Activated CD8-positive, alpha-beta T cell treated with anti-CD3 and anti-CD28 coated beads for 36 hours (primary cell): ENCODE measurements at regions not wholly inside any gene's neighbourhood (a gene's known extent, or its start where the extent isn't known, plus 50 kb on each side); places are given as distances from the start of the nearest gene placed in this dataset.

Experiments
- ATAC-seq: fragments of 200-7000 bp; cut with Tn5 transposase; one replicate; pipeline ENCODE4 v1.10.0; 2021; ENCODE audit warnings: mild to moderate bottlenecking, moderate library complexity
- CTCF ChIA-PET: fragments of 350-600 bp; sonication (Branson Sonifier 250); formaldehyde crosslinking; loops from one replicate; lab custom pipeline; 2021; ENCODE audit warnings: antibody characterized with exemption; lab: Charles Lee
- POLR2A ChIA-PET: fragments of 350-600 bp; sonication (Branson Sonifier 250); formaldehyde crosslinking; loops from one replicate; lab custom pipeline; 2021; ENCODE audit warnings: antibody characterized with exemption; lab: Charles Lee
- DNase-seq: peaks from one replicate; pipeline ENCODE4 v3.0.0-alpha.2; 2020
- H3K27ac Mint-ChIP-seq: one replicate; pipeline ENCODE4 v1.8.0; 2021; ENCODE audit warnings: mild to moderate bottlenecking, mixed read lengths
- H3K27me3 Mint-ChIP-seq: one replicate; pipeline ENCODE4 v1.8.0; 2021; ENCODE audit warnings: mixed read lengths
- H3K36me3 Mint-ChIP-seq: one replicate; pipeline ENCODE4 v1.8.0; 2021; ENCODE audit warnings: low read depth, mixed read lengths
- H3K4me1 Mint-ChIP-seq: one replicate; pipeline ENCODE4 v1.8.0; 2021; ENCODE audit warnings: low read depth, mixed read lengths
- H3K4me3 Mint-ChIP-seq: one replicate; pipeline ENCODE4 v1.8.0; 2021; ENCODE audit warnings: mild to moderate bottlenecking, moderate library complexity, mixed read lengths
- H3K9me3 Mint-ChIP-seq: one replicate; pipeline ENCODE4 v1.8.0; 2021; ENCODE audit warnings: mixed read lengths
- intact Hi-C: fragments of 100-400 bp; cut with micrococcal nuclease; formaldehyde crosslinking; loops from one replicate; pipeline ENCODE4 v1.10.0; 2022
- TF ChIP-seq, protein P1 (sequence below): fragments of 200-600 bp; IDR thresholded peaks from one replicate; pipeline ENCODE4 v1.8.0; 2022; ENCODE audit warnings: antibody characterized with exemption, mild to moderate bottlenecking

DNA sequence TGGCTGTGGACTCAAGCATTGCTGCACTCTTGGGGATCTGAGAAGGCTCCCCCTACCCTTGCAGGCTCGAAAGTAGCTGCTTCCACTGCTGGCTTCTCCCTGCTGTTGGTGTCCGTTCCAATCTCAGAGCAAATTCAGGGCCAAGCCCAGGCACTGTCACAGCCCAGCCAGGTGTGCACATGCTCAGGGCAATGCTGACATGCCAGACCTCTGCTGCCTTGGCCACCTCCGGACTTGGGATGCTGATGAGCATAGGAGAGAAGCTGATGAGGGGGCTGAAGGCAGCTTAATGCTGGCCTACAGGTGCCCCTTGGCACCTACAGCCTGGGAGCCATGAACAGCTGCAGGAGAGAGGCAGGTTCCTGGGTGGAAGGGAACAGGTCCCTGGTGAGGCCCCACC, 273.7 kb upstream of the KCNJ16 start:
- DNase-seq = no peak
- Mint-ChIP-seq H3K9me3 (no peaks in the 10 kb centered on the region), H3K4me3 (no peak overlapping the region), H3K4me1 (no peaks in the 10 kb centered on the region), H3K27me3 (no peaks in the 10 kb centered on the region), H3K27ac (no peak overlapping the region), H3K36me3 (no peaks in the 10 kb centered on the region)
- TF ChIP-seq, protein P1, sequence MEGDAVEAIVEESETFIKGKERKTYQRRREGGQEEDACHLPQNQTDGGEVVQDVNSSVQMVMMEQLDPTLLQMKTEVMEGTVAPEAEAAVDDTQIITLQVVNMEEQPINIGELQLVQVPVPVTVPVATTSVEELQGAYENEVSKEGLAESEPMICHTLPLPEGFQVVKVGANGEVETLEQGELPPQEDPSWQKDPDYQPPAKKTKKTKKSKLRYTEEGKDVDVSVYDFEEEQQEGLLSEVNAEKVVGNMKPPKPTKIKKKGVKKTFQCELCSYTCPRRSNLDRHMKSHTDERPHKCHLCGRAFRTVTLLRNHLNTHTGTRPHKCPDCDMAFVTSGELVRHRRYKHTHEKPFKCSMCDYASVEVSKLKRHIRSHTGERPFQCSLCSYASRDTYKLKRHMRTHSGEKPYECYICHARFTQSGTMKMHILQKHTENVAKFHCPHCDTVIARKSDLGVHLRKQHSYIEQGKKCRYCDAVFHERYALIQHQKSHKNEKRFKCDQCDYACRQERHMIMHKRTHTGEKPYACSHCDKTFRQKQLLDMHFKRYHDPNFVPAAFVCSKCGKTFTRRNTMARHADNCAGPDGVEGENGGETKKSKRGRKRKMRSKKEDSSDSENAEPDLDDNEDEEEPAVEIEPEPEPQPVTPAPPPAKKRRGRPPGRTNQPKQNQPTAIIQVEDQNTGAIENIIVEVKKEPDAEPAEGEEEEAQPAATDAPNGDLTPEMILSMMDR = no peak
- intact Hi-C loops = no loop called here
- ATAC-seq = no peak
- ChIA-PET CTCF (no interaction called here), POLR2A (no interaction called here)

DNA sequence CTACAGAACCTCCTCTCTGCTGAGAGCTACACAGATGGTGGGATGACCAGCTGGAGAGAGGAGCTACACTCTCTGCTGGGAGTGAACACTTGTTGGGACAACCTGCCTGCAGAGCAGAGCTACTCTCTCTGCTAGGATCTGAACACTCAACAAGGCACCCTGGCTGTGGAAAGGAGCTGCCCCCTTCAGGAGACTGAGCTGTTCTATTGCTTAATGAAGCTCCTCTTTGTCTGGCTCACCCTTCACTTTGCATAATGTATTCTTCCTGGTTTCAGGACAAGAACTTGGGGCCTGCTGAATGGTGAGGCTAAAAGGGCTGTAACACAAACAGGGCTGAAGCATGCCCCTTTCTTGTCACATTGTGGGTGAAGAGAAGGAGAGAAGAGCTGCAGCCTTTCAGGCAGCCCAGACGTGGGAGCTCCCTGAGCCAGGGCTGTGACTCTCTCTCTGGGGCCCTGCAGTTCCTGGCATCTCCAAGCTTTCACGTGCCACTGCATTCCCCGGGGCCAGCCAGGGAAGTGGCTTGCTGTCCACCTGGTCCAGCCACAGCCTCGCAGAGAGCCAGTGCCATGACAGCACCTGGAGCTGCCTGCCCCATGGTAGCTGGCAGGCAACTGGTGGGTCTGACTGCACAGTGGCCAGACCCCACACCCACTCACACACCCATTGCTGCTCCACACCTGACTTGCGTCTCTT, 272.8 kb upstream of the KCNJ16 start:
- Mint-ChIP-seq H3K4me3 (no peak overlapping the region), H3K4me1 (no peaks in the 10 kb centered on the region), H3K27me3 (no peaks in the 10 kb centered on the region), H3K36me3 (no peaks in the 10 kb centered on the region), H3K9me3 (no peaks in the 10 kb centered on the region), H3K27ac (no peak overlapping the region)
- TF ChIP-seq, protein P1 = no peak
- DNase-seq (no peak), ATAC-seq (no peak)
- intact Hi-C loops = no loop called here
- CTCF ChIA-PET = no interaction called here
- POLR2A ChIA-PET = no interaction called here

DNA sequence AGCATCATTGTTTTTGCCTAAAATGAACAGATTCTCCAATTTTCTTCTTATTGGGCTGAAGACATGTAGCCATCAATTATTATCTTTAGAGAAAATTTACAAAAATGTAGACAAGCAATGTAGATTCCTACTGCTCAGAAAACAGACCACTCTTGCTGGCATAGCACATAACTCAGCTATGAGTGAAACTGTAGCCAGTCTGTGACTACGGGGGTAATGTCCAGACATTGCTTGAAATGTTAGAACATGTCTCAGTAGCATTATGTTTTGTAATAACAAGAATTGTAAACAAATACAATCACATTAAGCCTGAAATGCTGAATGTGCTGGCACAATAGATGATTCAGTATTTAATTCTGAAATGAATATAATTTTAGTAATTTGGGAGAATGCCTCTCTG, 265.7 kb upstream of the KCNJ16 start:
- Mint-ChIP-seq H3K27ac (no peak overlapping the region), H3K36me3 (no peaks in the 10 kb centered on the region), H3K9me3 (peaks cover 2% of the 10 kb centered on the region), H3K4me3 (no peak overlapping the region), H3K4me1 (no peaks in the 10 kb centered on the region), H3K27me3 (peaks cover 1% of the 10 kb centered on the region)
- ChIA-PET POLR2A (no interaction called here), CTCF (no interaction called here)
- DNase-seq (no peak), ATAC-seq (no peak)
- intact Hi-C loops = no loop called here
- TF ChIP-seq, protein P1 = no peak

DNA sequence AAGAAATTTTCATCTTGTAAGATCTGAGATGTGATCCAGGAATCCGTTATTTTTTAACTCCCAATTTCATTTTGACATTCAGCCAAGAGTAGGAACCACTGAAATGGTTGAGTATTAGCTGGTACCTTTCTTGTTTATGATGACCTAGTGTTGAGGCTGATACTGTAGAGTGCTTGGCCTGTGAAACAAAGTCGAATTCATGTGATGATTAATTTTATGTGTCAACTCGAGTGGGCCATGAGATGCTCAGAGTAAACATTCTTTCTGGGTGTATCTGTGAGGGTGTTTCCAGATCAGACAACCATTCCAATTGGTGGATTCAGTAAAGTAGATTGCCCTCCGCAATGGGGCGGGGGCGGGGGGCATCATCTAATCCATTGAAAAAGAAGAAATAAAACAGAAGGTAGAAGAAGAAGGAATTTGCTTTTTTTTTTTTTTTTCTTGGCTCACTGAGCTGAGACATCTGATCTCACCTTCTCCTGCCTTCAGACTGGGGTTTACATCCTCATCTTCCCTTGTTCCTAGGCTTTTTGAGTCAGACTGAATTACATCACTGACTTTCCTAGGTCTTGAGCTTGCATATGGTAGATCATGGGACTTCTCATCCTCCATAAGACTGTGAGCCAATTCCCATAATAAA, 264.6 kb upstream of the KCNJ16 start:
- CTCF ChIA-PET = no interaction called here
- H3K27me3 Mint-ChIP-seq = peaks cover 1% of the 10 kb centered on the region
- TF ChIP-seq, protein P1 = no peak
- intact Hi-C loops = no loop called here
- peaks cover 2% of the 10 kb centered on the region for H3K9me3 Mint-ChIP-seq
- no peaks in the 10 kb centered on the region for H3K4me1 Mint-ChIP-seq
- POLR2A ChIA-PET = no interaction called here
- H3K36me3 Mint-ChIP-seq = no peaks in the 10 kb centered on the region
- no peak for ATAC-seq
- H3K27ac Mint-ChIP-seq = no peak overlapping the region
- DNase-seq = no peak
- H3K4me3 Mint-ChIP-seq = no peak overlapping the region

DNA sequence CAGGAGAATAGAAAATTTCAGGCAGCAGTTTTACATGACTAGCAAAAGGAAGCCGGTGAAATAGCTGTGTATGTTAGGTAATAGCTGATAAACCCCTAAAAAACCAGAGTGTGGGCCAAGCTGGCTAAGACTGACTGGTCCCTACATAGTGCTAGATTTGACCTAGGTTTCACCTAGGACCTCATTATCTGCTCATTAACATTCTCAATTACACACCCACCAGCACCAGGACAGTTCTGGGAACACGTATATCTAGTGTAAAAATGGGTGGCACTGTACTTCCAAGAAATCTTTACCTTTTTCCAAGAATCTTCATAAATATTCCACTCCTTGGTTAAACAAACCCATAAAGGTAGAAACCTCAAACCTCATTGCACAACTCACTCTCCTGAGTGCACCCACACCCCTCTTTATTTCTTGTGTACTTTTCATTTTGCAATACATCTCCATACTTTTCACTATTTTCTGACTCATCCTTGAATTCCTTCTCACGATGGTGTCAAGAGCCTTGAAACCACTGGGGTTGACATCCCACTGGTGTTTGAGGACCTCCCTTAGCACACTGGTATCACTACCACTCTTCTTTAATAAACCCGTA, 262.7 kb upstream of the KCNJ16 start:
- CTCF ChIA-PET = no interaction called here
- H3K4me1 Mint-ChIP-seq = no peaks in the 10 kb centered on the region

More for the DNA sequence above, 262.7 kb upstream of the KCNJ16 start:
- Mint-ChIP-seq H3K27ac (no peak overlapping the region), H3K27me3 (peaks cover 1% of the 10 kb centered on the region), H3K36me3 (no peaks in the 10 kb centered on the region), H3K9me3 (peaks cover 2% of the 10 kb centered on the region), H3K4me3 (no peak overlapping the region)
- intact Hi-C loops = no loop called here
- POLR2A ChIA-PET = interaction anchor here (0.6 kb wide), 1 partner anchor 807 kb away, joined by 3 read pairs; no protein-coding TSS in a partner anchor
- DNase-seq (no peak), ATAC-seq (no peak)
- TF ChIP-seq, protein P1 = no peak
